CD4-positive, alpha-beta memory T cell (primary cell): ENCODE measurements at regions not wholly inside any gene's neighbourhood (a gene's known extent, or its start where the extent isn't known, plus 50 kb on each side); places are given as distances from the start of the nearest gene placed in this dataset.

Experiments
- CTCF ChIA-PET: fragments of 350-600 bp; sonication (Branson Sonifier 250); formaldehyde crosslinking; loops from one replicate; lab custom pipeline; 2021; ENCODE audit warnings: inconsistent platforms; ENCODE audit not compliant: partially characterized antibody; lab: Charles Lee
- POLR2A ChIA-PET: fragments of 350-600 bp; sonication (Branson Sonifier 250); formaldehyde crosslinking; loops from one replicate; lab custom pipeline; 2021; ENCODE audit not compliant: partially characterized antibody; lab: Charles Lee
- DNase-seq, 5 donors: peaks; one replicate each; pipeline versions ENCODE4 v3.0.0 to v3.0.0-alpha.2; 2020 to 2022; ENCODE audit warnings: mixed read lengths in 1 of 5
- H3K27ac ChIP-seq: one replicate; pipeline ENCODE4 v1.7.0; 2013; ENCODE audit warnings: low read depth, low read length
- H3K27me3 ChIP-seq: 2 replicates; pipeline ENCODE4 v1.7.0; 2013; ENCODE audit warnings: mild to moderate bottlenecking, low read length, moderate library complexity; ENCODE audit not compliant: insufficient read depth
- H3K36me3 ChIP-seq: 2 replicates; pipeline ENCODE4 v1.7.0; 2013; ENCODE audit warnings: mild to moderate bottlenecking, low read length, moderate library complexity; ENCODE audit not compliant: insufficient read depth
- H3K4me1 ChIP-seq: 2 replicates; pipeline ENCODE4 v1.7.0; 2013; ENCODE audit warnings: mild to moderate bottlenecking, low read length, moderate library complexity; ENCODE audit not compliant: insufficient read depth
- H3K4me3 ChIP-seq, 2 donors: one replicate each; pipeline ENCODE4 v1.7.0; 2013; ENCODE audit warnings: low read length in 2 of 2, mild to moderate bottlenecking in 1 of 2
- H3K9me3 ChIP-seq, 2 donors: one replicate each; pipeline ENCODE4 v1.7.0; 2013; ENCODE audit warnings: low read length in 2 of 2, control low read depth in 1 of 2; ENCODE audit not compliant: control insufficient read depth in 1 of 2
- H3K27ac Mint-ChIP-seq, 7 donors: one replicate each; pipeline ENCODE4 v1.8.0; 2020 to 2021; ENCODE audit warnings: mixed read lengths in 7 of 7, mild to moderate bottlenecking in 6 of 7, inconsistent platforms in 3 of 7, moderate library complexity in 3 of 7
- H3K27me3 Mint-ChIP-seq, 2 donors: one replicate each; pipeline ENCODE4 v1.8.0; 2020 to 2021; ENCODE audit warnings: mixed read lengths in 2 of 2
- H3K36me3 Mint-ChIP-seq, 2 donors: one replicate each; pipeline ENCODE4 v1.8.0; 2020 to 2021; ENCODE audit warnings: mixed read lengths in 2 of 2, inconsistent platforms in 1 of 2, mild to moderate bottlenecking in 1 of 2
- H3K4me1 Mint-ChIP-seq, 4 donors: one replicate each; pipeline ENCODE4 v1.8.0; 2020 to 2021; ENCODE audit warnings: mixed read lengths in 4 of 4, mild to moderate bottlenecking in 1 of 4
- H3K4me3 Mint-ChIP-seq, 8 donors: one replicate each; pipeline ENCODE4 v1.8.0; 2020 to 2021; ENCODE audit warnings: mixed read lengths in 8 of 8, mild to moderate bottlenecking in 7 of 8, moderate library complexity in 6 of 8, inconsistent platforms in 3 of 8
- H3K9me3 Mint-ChIP-seq, 8 donors: one replicate each; pipeline ENCODE4 v1.8.0; 2020 to 2021; ENCODE audit warnings: mixed read lengths in 8 of 8, mild to moderate bottlenecking in 5 of 8, inconsistent platforms in 3 of 8, moderate library complexity in 1 of 8
- intact Hi-C: fragments of 100-400 bp; cut with micrococcal nuclease; formaldehyde crosslinking; loops from one replicate; pipeline ENCODE4 v1.15.1; 2023

GRCh38 chr11:129277198-129277843, 85.2 kb upstream of the ARHGAP32 start:
- H3K27ac ChIP-seq, result no peak overlapping the region
- H3K9me3 Mint-ChIP-seq, result no peaks in the 10 kb centered on the region
- no peaks in the 10 kb centered on the region for H3K9me3 ChIP-seq
- peak overlapping the region in 1 of 7 donors; percentile 79 for H3K27ac Mint-ChIP-seq
- intact Hi-C loops, result loop anchor here (10.0 kb wide), 1 partner anchor 1037 kb away; the partner anchor contains the start of gene ZBTB44
- ChIA-PET CTCF (no interaction called here), POLR2A (no interaction called here)
- peaks cover 23 to 30% of the 10 kb centered on the region in 2 donors for H3K27me3 Mint-ChIP-seq
- peaks cover 19% of the 10 kb centered on the region for H3K4me1 ChIP-seq
- H3K36me3 ChIP-seq, result no peaks in the 10 kb centered on the region
- peak overlapping the region in 7 of 8 donors; percentile 41 to 90 (median 87) for H3K4me3 Mint-ChIP-seq
- DNase-seq, result no peak
- peaks cover 0 to 2% of the 10 kb centered on the region in 2 donors for H3K36me3 Mint-ChIP-seq
- H3K27me3 ChIP-seq, result no peaks in the 10 kb centered on the region
- H3K4me3 ChIP-seq, result no peak overlapping the region
- peaks cover 11 to 27% (median 17%) of the 10 kb centered on the region in 4 donors for H3K4me1 Mint-ChIP-seq

DNA sequence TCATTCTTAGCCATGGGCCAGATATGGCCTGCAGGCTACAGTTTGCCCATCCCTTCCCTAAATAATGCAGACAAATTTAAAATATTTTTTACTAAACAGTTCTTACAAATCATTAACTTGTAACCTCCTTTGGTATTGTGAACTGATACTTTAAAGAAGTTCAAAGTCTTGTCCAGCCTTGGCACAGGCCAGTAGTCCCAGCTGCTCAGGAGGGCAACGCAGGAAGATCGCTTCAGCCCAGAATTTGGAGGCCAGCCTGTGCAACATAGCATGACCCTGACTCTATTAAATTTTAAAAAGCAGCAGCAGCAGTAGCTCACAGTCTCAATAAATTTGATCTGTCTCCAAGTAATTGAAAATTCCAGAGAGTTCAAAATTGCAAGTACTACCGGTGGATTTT, 83.7 kb upstream of the ARHGAP32 start:
- no peak for DNase-seq
- Mint-ChIP-seq H3K4me1 (peaks cover 9 to 24% (median 15%) of the 10 kb centered on the region in 4 donors), H3K4me3 (no peak overlapping the region), H3K27ac (no peak overlapping the region), H3K27me3 (peaks cover 24 to 36% of the 10 kb centered on the region in 2 donors), H3K9me3 (peaks cover 0 to 2% (median 0%) of the 10 kb centered on the region in 8 donors), H3K36me3 (peaks cover 0 to 2% of the 10 kb centered on the region in 2 donors)
- intact Hi-C loops, result loop anchor here (10.0 kb wide), 1 partner anchor 1039 kb away; the partner anchor contains the start of gene ZBTB44
- H3K4me1 ChIP-seq, result peaks cover 19% of the 10 kb centered on the region
- ChIA-PET POLR2A (no interaction called here), CTCF (no interaction called here)
- H3K27me3 ChIP-seq, result no peaks in the 10 kb centered on the region
- no peaks in the 10 kb centered on the region for H3K9me3 ChIP-seq
- no peak overlapping the region for H3K27ac ChIP-seq
- H3K4me3 ChIP-seq, result no peak overlapping the region
- H3K36me3 ChIP-seq, result no peaks in the 10 kb centered on the region

- intact Hi-C loops, result loop anchor here (10.0 kb wide), 1 partner anchor 1041 kb away; the partner anchor contains the start of gene ZBTB44
- no peak overlapping the region for H3K27ac ChIP-seq
- H3K4me3 ChIP-seq, result no peak overlapping the region
- H3K36me3 Mint-ChIP-seq, result no peaks in the 10 kb centered on the region
- H3K27me3 Mint-ChIP-seq, result peaks cover 27 to 32% of the 10 kb centered on the region in 2 donors
- H3K27me3 ChIP-seq, result no peaks in the 10 kb centered on the region
- peaks cover 9% of the 10 kb centered on the region for H3K4me1 ChIP-seq
- H3K27ac Mint-ChIP-seq, result no peak overlapping the region
- H3K9me3 ChIP-seq, result no peaks in the 10 kb centered on the region
- POLR2A ChIA-PET, result no interaction called here
- DNase-seq, result no peak
- no peak overlapping the region for H3K4me3 Mint-ChIP-seq
- peaks cover 0 to 3% (median 0%) of the 10 kb centered on the region in 8 donors for H3K9me3 Mint-ChIP-seq
- H3K36me3 ChIP-seq, result no peaks in the 10 kb centered on the region
- CTCF ChIA-PET, result no interaction called here
- peaks cover 2 to 13% (median 7%) of the 10 kb centered on the region in 4 donors for H3K4me1 Mint-ChIP-seq
Measured at GRCh38 chr11:129273944-129274711, 82.0 kb upstream of the ARHGAP32 start.

DNA sequence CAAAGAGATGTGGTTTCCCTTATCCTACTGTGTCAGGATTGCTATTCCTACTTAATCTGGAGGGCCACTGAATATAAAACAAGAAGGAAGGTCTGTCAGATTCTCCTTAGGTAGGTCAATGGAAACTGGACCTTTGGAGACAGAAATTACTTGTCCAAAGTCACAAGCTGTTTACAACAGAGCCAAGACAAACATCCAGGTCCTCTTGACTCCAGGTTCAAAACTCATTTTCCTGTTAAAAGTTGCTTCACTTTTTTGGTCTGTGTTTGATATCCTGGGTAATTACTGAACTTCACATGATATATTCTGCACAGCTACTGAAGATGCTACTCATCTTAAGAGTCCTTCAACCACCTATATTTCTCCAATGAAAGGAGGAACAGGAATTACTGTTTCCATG, 81.2 kb upstream of the ARHGAP32 start:
- Histone ChIP-seq H3K4me1 (peaks cover 6% of the 10 kb centered on the region), H3K27ac (no peak overlapping the region), H3K36me3 (no peaks in the 10 kb centered on the region), H3K27me3 (no peaks in the 10 kb centered on the region), H3K9me3 (no peaks in the 10 kb centered on the region), H3K4me3 (no peak overlapping the region)
- ChIA-PET POLR2A (no interaction called here), CTCF (no interaction called here)
- peaks cover 0 to 3% (median 0%) of the 10 kb centered on the region in 8 donors for H3K9me3 Mint-ChIP-seq
- H3K27ac Mint-ChIP-seq, result no peak overlapping the region
- no peak overlapping the region for H3K4me3 Mint-ChIP-seq
- intact Hi-C loops, result loop anchor here (10.0 kb wide), 1 partner anchor 1041 kb away; the partner anchor contains the start of gene ZBTB44
- no peak for DNase-seq
- H3K27me3 Mint-ChIP-seq, result peaks cover 26 to 31% of the 10 kb centered on the region in 2 donors
- H3K36me3 Mint-ChIP-seq, result no peaks in the 10 kb centered on the region
- peaks cover under 1 to 10% (median 5%) of the 10 kb centered on the region in 4 donors for H3K4me1 Mint-ChIP-seq

- Histone ChIP-seq H3K4me3 (no peak overlapping the region), H3K36me3 (no peaks in the 10 kb centered on the region), H3K27ac (no peak overlapping the region), H3K4me1 (no peaks in the 10 kb centered on the region), H3K27me3 (no peaks in the 10 kb centered on the region), H3K9me3 (no peaks in the 10 kb centered on the region)
- no peaks in the 10 kb centered on the region for H3K36me3 Mint-ChIP-seq
- no peak for DNase-seq
- H3K27ac Mint-ChIP-seq, result no peak overlapping the region
- H3K27me3 Mint-ChIP-seq, result peaks cover 11 to 15% of the 10 kb centered on the region in 2 donors
- CTCF ChIA-PET, result no interaction called here
- POLR2A ChIA-PET, result no interaction called here
- no peak overlapping the region for H3K4me3 Mint-ChIP-seq
- peaks cover 0 to 3% (median 0%) of the 10 kb centered on the region in 8 donors for H3K9me3 Mint-ChIP-seq
- intact Hi-C loops, result loop anchor here (10.0 kb wide), 1 partner anchor 1044 kb away; the partner anchor contains the start of gene ZBTB44
- peaks cover 0 to 3% (median 0%) of the 10 kb centered on the region in 4 donors for H3K4me1 Mint-ChIP-seq
Measured at GRCh38 chr11:129271030-129271429, 78.9 kb upstream of the ARHGAP32 start.

GRCh38 chr11:129270446-129270845, 78.3 kb upstream of the ARHGAP32 start:
- Histone ChIP-seq H3K27ac (no peak overlapping the region), H3K27me3 (no peaks in the 10 kb centered on the region), H3K4me1 (no peaks in the 10 kb centered on the region), H3K4me3 (no peak overlapping the region), H3K36me3 (no peaks in the 10 kb centered on the region), H3K9me3 (no peaks in the 10 kb centered on the region)
- peaks cover 11 to 13% of the 10 kb centered on the region in 2 donors for H3K27me3 Mint-ChIP-seq
- ChIA-PET CTCF (no interaction called here), POLR2A (no interaction called here)
- H3K9me3 Mint-ChIP-seq, result peaks cover 0 to 3% (median 0%) of the 10 kb centered on the region in 8 donors
- intact Hi-C loops, result loop anchor here (10.0 kb wide), 1 partner anchor 1044 kb away; the partner anchor contains the start of gene ZBTB44
- no peak overlapping the region for H3K4me3 Mint-ChIP-seq
- H3K4me1 Mint-ChIP-seq, result peaks cover 0 to 3% (median 0%) of the 10 kb centered on the region in 4 donors
- H3K36me3 Mint-ChIP-seq, result no peaks in the 10 kb centered on the region
- DNase-seq, result no peak
- H3K27ac Mint-ChIP-seq, result peak overlapping the region in 1 of 7 donors; percentile 22

- Histone ChIP-seq H3K4me1 (no peaks in the 10 kb centered on the region), H3K4me3 (no peak overlapping the region), H3K27ac (no peak overlapping the region), H3K9me3 (no peaks in the 10 kb centered on the region), H3K27me3 (no peaks in the 10 kb centered on the region), H3K36me3 (no peaks in the 10 kb centered on the region)
- Mint-ChIP-seq H3K27ac (no peak overlapping the region), H3K9me3 (peaks cover 0 to 3% (median 0%) of the 10 kb centered on the region in 8 donors), H3K4me1 (peaks cover 0 to 3% (median 0%) of the 10 kb centered on the region in 4 donors), H3K36me3 (no peaks in the 10 kb centered on the region), H3K27me3 (peaks cover 8 to 11% of the 10 kb centered on the region in 2 donors), H3K4me3 (no peak overlapping the region)
- ChIA-PET CTCF (no interaction called here), POLR2A (no interaction called here)
- DNase-seq, result no peak
- intact Hi-C loops, result no loop called here
Measured at GRCh38 chr11:129268371-129268770, 76.2 kb upstream of the ARHGAP32 start.
